ENCODE measurements at regions not wholly inside any gene's neighbourhood (a gene's known extent, or its start where the extent isn't known, plus 50 kb on each side); places are given as distances from the start of the nearest gene placed in this dataset.
"Not testable (repeated sequence)": the region's sequence is repeated elsewhere in the genome, so short reads cannot be mapped to it uniquely, and the experiment has no call there.

DNA sequence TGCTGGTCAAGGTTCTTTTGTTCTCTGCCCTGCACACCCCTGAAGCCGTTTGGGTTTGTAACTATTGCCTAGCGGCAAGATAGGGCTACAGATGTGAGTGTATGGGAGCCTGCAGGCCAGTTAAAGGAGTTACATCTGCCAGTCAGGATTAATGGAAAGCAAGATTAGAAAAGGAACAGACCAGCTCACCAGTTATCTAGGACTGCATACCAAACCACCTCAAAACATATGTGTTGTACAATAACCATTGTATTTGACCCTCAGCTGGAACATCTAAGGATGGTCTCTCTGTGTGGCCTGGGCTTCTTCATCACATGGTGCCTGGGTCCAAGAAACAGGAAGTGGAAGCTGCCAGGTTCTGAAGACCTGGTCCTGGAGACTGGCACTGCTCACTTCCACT lies 52.5 kb upstream of the FBXO28 start:
- no peak overlapping the region for H3K4me3 ChIP-seq (ENCODE audit: low read length)
- H3K9me3 ChIP-seq (ENCODE audit: insufficient read depth, low read depth, low read length), result no peaks in the 10 kb centered on the region
- H3K27ac ChIP-seq (ENCODE audit: low read length), result no peak overlapping the region
- no peaks in the 10 kb centered on the region for H3K27me3 ChIP-seq (ENCODE audit: insufficient read depth, low read length)
- H3K9ac ChIP-seq (ENCODE audit: low read depth, low read length), result no peak overlapping the region
- H3K4me1 ChIP-seq (ENCODE audit: insufficient read depth, low read length), result peaks cover 12% of the 10 kb centered on the region; the same call in 1 of the 2 replicates
- no peaks in the 10 kb centered on the region for H3K36me3 ChIP-seq (ENCODE audit: insufficient read depth, low read depth, low read length)

DNA sequence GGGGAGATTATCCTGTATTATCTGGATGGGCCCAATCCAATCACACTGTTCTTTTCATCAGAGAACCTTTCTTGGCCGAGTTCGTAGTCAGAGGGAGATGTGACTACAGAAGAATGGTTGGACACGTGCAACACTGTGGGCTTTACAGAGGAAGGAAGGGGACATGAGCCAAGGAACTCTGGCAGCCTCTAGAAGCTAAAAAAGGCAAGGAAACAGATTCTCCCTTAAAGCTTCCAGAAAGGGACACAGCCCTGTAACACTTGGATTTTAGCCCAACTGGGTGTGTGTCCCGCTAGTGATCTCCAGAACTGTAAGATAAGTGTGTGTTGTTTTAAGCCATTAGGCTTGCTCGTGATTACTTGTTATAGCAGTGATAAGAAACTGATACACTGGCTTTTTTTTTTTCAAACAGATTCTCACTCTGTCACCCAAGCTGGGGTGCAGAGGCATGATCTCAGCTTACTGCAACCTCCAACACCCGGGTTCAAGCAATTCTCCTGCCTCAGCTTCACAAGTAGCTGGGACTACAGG lies 53.9 kb upstream of the FBXO28 start:
- no peaks in the 10 kb centered on the region for H3K27me3 ChIP-seq (ENCODE audit: insufficient read depth, low read length)
- peaks cover 12% of the 10 kb centered on the region; the same call in 1 of the 2 replicates for H3K4me1 ChIP-seq (ENCODE audit: insufficient read depth, low read length)
- no peaks in the 10 kb centered on the region for H3K36me3 ChIP-seq (ENCODE audit: insufficient read depth, low read depth, low read length)
- H3K27ac ChIP-seq (ENCODE audit: low read length), result no peak overlapping the region
- H3K4me3 ChIP-seq (ENCODE audit: low read length), result no peak overlapping the region
- no peak overlapping the region for H3K9ac ChIP-seq (ENCODE audit: low read depth, low read length)
- H3K9me3 ChIP-seq (ENCODE audit: insufficient read depth, low read depth, low read length), result no peaks in the 10 kb centered on the region

DNA sequence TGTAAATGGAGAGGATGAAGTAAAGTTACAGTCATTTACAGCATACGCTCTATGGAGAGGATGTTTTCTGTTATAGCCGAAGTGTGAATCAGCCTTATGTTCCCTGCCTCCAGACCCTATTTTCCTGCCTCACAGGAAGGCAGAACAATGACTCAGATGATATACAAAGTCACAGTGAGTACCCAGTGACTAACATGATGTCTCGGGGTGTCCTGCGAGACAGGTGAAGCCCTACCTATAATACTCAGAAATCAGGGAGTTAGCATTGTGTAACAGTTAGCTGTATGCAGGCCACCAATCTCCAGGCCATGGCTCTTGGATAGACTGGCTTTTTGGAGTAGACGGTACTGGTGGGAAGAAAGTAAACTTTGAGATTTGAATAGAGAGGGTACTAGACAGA lies 55.6 kb upstream of the FBXO28 start:
- no peaks in the 10 kb centered on the region for H3K4me1 ChIP-seq (ENCODE audit: insufficient read depth, low read length)
- no peak overlapping the region for H3K9ac ChIP-seq (ENCODE audit: low read depth, low read length)
- no peaks in the 10 kb centered on the region for H3K27me3 ChIP-seq (ENCODE audit: insufficient read depth, low read length)
- no peaks in the 10 kb centered on the region for H3K9me3 ChIP-seq (ENCODE audit: insufficient read depth, low read depth, low read length)
- H3K27ac ChIP-seq (ENCODE audit: low read length), result no peak overlapping the region
- H3K36me3 ChIP-seq (ENCODE audit: insufficient read depth, low read depth, low read length), result no peaks in the 10 kb centered on the region
- no peak overlapping the region for H3K4me3 ChIP-seq (ENCODE audit: low read length)

DNA sequence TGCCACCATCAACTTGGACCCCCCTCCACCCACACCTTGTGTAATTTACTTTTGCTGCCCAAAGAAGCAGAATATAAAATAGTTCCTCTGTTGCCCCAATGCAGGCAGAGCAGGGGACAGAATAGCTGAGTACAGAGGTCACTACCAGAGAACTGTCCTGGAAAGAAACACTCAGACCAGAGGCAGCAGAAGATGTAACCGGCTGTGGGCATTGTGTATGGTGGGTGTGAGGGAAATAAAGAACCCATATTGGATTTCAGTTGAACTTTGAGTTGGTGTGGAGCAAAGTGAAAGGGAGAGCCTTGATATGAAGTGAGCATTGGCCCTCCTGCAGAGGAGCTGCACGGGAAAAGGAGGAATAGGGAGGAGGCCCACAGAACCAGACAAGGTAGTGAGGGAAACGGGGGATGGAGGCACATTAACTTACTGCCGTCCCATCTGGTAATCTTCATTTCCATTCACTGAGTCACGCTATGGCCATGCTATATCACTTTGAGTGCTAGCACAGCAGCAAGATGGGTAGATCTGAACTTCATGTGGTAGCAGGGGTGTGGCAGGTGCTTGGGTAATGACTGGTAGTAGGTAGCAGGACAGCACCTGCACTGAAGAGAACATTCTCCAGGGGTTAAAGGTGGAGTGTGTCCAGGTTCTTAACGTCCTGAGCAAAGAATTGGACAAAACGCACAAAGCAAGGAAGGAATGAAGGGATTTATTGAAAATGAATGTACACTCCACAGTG lies 56.3 kb upstream of the FBXO28 start:
- Histone ChIP-seq H3K4me1 (ENCODE audit: insufficient read depth, low read length) (no peaks in the 10 kb centered on the region), H3K4me3 (ENCODE audit: low read length) (no peak overlapping the region), H3K27ac (ENCODE audit: low read length) (no peak overlapping the region), H3K9ac (ENCODE audit: low read depth, low read length) (no peak overlapping the region), H3K36me3 (ENCODE audit: insufficient read depth, low read depth, low read length) (no peaks in the 10 kb centered on the region), H3K9me3 (ENCODE audit: insufficient read depth, low read depth, low read length) (no peaks in the 10 kb centered on the region), H3K27me3 (ENCODE audit: insufficient read depth, low read length) (no peaks in the 10 kb centered on the region)

DNA sequence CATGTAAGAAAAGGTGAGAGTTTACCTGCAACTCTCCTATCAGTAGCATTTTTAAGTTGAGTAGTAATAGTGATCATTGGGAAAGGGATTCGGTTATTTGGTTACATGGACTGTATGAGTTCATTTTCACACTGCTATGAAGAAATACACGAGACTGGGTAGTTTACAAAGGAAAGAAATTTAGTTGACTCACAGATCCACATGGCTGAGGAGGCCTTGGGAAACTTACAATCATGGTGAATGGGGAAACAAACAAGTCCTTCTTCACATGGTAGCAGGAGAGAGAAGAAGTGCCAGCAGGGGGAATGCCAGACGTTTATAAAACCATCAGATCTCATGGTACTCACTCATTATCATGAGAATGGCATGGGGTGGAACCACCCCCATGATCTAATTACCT lies 59.3 kb upstream of the FBXO28 start:
- Histone ChIP-seq H3K27ac (ENCODE audit: low read length) (no peak overlapping the region), H3K27me3 (ENCODE audit: insufficient read depth, low read length) (no peaks in the 10 kb centered on the region), H3K4me3 (ENCODE audit: low read length) (no peak overlapping the region), H3K9me3 (ENCODE audit: insufficient read depth, low read depth, low read length) (no peaks in the 10 kb centered on the region), H3K36me3 (ENCODE audit: insufficient read depth, low read depth, low read length) (no peaks in the 10 kb centered on the region), H3K4me1 (ENCODE audit: insufficient read depth, low read length) (peaks cover 5% of the 10 kb centered on the region; the same call in 1 of the 2 replicates), H3K9ac (ENCODE audit: low read depth, low read length) (no peak overlapping the region)

DNA sequence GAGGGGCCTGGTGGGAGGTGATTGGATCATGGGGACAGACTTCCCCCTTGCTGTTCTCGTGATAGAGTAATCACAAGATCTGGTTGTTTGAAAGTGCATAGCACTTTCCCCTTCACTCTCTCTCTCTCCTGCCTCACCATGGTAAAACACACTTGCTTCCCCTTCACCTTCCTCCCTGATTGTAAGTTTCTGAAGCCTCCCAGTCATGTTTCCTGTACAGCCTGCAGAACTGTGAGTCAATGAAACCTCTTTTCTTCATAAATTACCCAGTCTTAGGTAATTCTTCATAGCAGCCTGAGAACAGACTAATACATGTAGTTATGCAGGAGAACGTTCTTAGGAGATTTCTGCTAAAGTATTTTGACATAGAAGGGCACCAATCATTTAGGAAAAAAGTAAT lies 59.9 kb upstream of the FBXO28 start:
- Histone ChIP-seq H3K9ac (ENCODE audit: low read depth, low read length) (no peak overlapping the region), H3K27ac (ENCODE audit: low read length) (no peak overlapping the region), H3K9me3 (ENCODE audit: insufficient read depth, low read depth, low read length) (no peaks in the 10 kb centered on the region), H3K27me3 (ENCODE audit: insufficient read depth, low read length) (no peaks in the 10 kb centered on the region), H3K4me3 (ENCODE audit: low read length) (no peak overlapping the region), H3K36me3 (ENCODE audit: insufficient read depth, low read depth, low read length) (no peaks in the 10 kb centered on the region), H3K4me1 (ENCODE audit: insufficient read depth, low read length) (peaks cover 5% of the 10 kb centered on the region; the same call in 1 of the 2 replicates)

DNA sequence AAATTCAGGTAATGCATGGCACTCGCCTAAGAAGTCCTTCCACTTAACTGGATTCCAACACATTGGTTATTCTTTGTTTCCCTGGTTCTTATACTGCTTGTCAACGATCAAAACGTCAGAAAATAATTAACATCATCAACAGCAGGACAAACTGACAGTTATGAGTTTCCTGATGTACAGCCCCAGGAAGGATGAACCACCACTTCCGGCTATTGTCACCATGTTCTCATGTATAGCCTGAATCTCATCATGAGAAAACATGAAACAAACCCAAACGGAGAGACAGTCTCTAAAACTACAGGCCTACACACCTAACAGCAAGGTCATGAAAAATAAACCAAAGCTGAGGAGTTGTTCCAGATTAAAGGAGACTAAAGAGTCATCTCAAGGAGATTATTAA lies 60.5 kb upstream of the FBXO28 start:
- no peak overlapping the region for H3K27ac ChIP-seq (ENCODE audit: low read length)
- no peak overlapping the region for H3K4me3 ChIP-seq (ENCODE audit: low read length)
- H3K9ac ChIP-seq (ENCODE audit: low read depth, low read length), result no peak overlapping the region
- H3K9me3 ChIP-seq (ENCODE audit: insufficient read depth, low read depth, low read length), result no peaks in the 10 kb centered on the region
- peaks cover 5% of the 10 kb centered on the region; the same call in 1 of the 2 replicates for H3K4me1 ChIP-seq (ENCODE audit: insufficient read depth, low read length)
- no peaks in the 10 kb centered on the region for H3K27me3 ChIP-seq (ENCODE audit: insufficient read depth, low read length)
- H3K36me3 ChIP-seq (ENCODE audit: insufficient read depth, low read depth, low read length), result no peaks in the 10 kb centered on the region

DNA sequence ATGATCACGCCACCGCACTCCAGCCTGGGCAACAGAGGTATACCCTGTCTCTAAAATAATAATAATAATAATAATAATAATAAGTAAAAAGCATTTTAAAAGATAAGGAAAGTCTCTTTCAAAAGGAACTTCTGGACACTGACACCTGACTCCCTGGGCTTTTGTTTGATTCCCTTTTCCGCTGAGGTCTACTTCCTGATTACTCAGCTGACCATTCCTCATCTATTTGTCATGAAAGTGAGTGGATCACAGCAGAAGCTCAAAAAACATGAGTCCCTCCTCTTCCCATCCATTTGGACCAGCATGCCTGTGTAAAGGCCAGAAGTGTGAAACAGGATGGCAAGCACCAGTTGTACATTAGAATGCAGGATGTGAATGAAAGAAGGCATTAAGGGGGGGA lies 61.1 kb upstream of the FBXO28 start:
- H3K36me3 ChIP-seq (ENCODE audit: insufficient read depth, low read depth, low read length), result no peaks in the 10 kb centered on the region
- H3K4me3 ChIP-seq (ENCODE audit: low read length), result no peak overlapping the region
- H3K27me3 ChIP-seq (ENCODE audit: insufficient read depth, low read length), result no peaks in the 10 kb centered on the region
- no peaks in the 10 kb centered on the region for H3K9me3 ChIP-seq (ENCODE audit: insufficient read depth, low read depth, low read length)
- H3K9ac ChIP-seq (ENCODE audit: low read depth, low read length), result no peak overlapping the region
- peaks cover 5% of the 10 kb centered on the region; the same call in 1 of the 2 replicates for H3K4me1 ChIP-seq (ENCODE audit: insufficient read depth, low read length)
- no peak overlapping the region for H3K27ac ChIP-seq (ENCODE audit: low read length)

DNA sequence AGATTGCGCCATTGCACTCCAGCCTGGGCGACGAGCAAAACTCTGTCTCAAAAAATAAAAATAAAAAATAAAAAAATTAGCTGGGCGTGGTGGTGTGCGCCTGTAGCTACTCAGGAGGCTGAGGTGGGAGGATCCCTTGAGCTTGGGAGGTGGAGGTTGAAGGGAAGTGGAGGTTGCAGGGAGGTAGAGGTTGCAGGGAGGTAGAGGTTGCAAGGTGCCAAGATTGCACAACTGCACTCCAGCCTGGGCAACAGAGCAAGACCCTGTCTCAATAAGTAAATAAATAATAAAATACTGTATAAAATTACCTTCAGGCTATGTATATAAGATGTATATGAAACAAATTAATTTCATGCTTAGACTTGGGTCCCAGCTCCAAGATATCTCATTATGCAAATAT lies 62.1 kb upstream of the FBXO28 start:
- not testable (repeated sequence) for H3K9ac ChIP-seq (ENCODE audit: low read depth, low read length); H3K9me3 ChIP-seq (ENCODE audit: insufficient read depth, low read depth, low read length); H3K4me3 ChIP-seq (ENCODE audit: low read length); H3K4me1 ChIP-seq (ENCODE audit: insufficient read depth, low read length); H3K27ac ChIP-seq (ENCODE audit: low read length); H3K27me3 ChIP-seq (ENCODE audit: insufficient read depth, low read length); H3K36me3 ChIP-seq (ENCODE audit: insufficient read depth, low read depth, low read length)

DNA sequence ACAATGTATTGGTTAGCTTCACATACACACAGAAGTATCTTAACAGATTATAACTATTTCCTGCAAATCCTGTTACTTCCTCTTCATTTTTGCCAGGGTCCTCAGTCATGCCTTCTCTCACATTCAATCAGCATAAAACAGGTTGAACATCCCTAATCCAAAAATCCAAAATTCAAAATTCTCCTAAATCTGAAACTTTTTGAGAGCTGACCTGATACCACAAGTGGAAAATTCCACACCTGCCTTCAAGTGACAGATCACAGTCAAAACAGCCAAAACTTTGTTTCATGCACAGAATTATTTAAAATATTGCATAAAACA lies 62.9 kb upstream of the FBXO28 start:
- Histone ChIP-seq H3K27me3 (ENCODE audit: insufficient read depth, low read length) (no peaks in the 10 kb centered on the region), H3K4me3 (ENCODE audit: low read length) (no peak overlapping the region), H3K27ac (ENCODE audit: low read length) (no peak overlapping the region), H3K9me3 (ENCODE audit: insufficient read depth, low read depth, low read length) (no peaks in the 10 kb centered on the region), H3K36me3 (ENCODE audit: insufficient read depth, low read depth, low read length) (no peaks in the 10 kb centered on the region), H3K4me1 (ENCODE audit: insufficient read depth, low read length) (peaks cover 5% of the 10 kb centered on the region; the same call in 1 of the 2 replicates), H3K9ac (ENCODE audit: low read depth, low read length) (no peak overlapping the region)

DNA sequence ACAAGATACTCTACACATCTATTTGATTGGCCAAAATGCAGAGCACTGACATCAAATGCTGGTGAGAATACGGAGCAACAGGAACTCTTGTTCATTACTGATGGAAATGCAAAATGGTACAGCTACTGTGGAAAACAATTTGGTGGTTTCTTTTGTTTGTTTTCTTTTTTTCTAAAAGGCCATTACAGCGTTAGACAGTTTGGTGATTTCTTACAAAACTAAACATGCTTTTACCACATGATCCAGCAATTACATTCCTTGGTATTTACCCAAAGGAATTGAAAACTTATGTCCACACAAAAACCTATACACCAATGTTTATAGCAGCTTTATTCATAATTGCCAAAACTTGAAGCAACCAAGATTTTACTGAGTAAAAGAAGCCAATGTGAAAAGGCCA lies 66.4 kb upstream of the FBXO28 start:
- Histone ChIP-seq H3K4me1 (ENCODE audit: insufficient read depth, low read length) (peaks cover 5% of the 10 kb centered on the region; the same call in 1 of the 2 replicates), H3K9me3 (ENCODE audit: insufficient read depth, low read depth, low read length) (no peaks in the 10 kb centered on the region), H3K27me3 (ENCODE audit: insufficient read depth, low read length) (no peaks in the 10 kb centered on the region), H3K4me3 (ENCODE audit: low read length) (no peak overlapping the region), H3K27ac (ENCODE audit: low read length) (no peak overlapping the region), H3K9ac (ENCODE audit: low read depth, low read length) (no peak overlapping the region), H3K36me3 (ENCODE audit: insufficient read depth, low read depth, low read length) (no peaks in the 10 kb centered on the region)

DNA sequence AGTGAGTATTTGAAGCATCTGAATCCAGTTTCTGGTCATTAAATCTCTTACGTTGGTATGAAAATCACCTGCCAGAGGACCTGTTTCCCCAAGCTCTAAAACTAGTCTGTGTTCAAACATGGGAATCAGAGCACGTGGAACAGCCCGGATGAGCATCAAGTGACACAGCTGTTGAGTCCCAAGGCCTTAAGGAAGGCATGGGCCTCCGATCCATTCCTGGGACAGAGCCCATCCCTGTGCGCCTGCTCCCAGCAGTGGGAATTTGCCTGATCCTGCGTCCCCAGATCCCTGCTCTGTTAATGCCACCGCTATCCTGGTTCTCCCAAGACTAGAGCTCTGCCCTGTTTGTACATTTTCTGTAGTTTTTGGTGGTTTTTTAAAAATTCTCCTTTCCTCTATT lies 68.4 kb upstream of the FBXO28 start:
- Histone ChIP-seq H3K27me3 (ENCODE audit: insufficient read depth, low read length) (no peaks in the 10 kb centered on the region), H3K9ac (ENCODE audit: low read depth, low read length) (no peak overlapping the region), H3K27ac (ENCODE audit: low read length) (no peak overlapping the region), H3K4me1 (ENCODE audit: insufficient read depth, low read length) (no peaks in the 10 kb centered on the region), H3K36me3 (ENCODE audit: insufficient read depth, low read depth, low read length) (no peaks in the 10 kb centered on the region), H3K4me3 (ENCODE audit: low read length) (no peak overlapping the region), H3K9me3 (ENCODE audit: insufficient read depth, low read depth, low read length) (no peaks in the 10 kb centered on the region)
